Liver (tissue), 2 donors: ENCODE measurements at regions not wholly inside any gene's neighbourhood (a gene's known extent, or its start where the extent isn't known, plus 50 kb on each side); places are given as distances from the start of the nearest gene placed in this dataset.

Experiments
- CTCF ChIP-seq: fragments of 150-350 bp; IDR thresholded peaks from 2 replicates; pipeline ENCODE4 v1.5.1; 2017; ENCODE audit warnings: improper control_type of control experiment, low read depth, low read length; ENCODE audit not compliant: missing input control
- ZBTB33 ChIP-seq: IDR thresholded peaks from 2 replicates; pipeline ENCODE4 v1.6.1; 2016; ENCODE audit warnings: antibody characterized with exemption
- donor health status: healthy.

- TF ChIP-seq ZBTB33 (no peak), CTCF (no peak)
These were observed 743.3 kb upstream of the SLIT2 start for GRCh38 chr4:19508442-19508841.
